ENCODE measurements at regions not wholly inside any gene's neighbourhood (a gene's known extent, or its start where the extent isn't known, plus 50 kb on each side); places are given as distances from the start of the nearest gene placed in this dataset.

- Histone ChIP-seq H3K79me2 (replicated peaks; ENCODE audit: insufficient read depth, low read length) (no peaks in the 10 kb centered on the region), H4K20me1 (ENCODE audit: insufficient read depth) (no peaks in the 10 kb centered on the region), H3K9me3 (ENCODE audit: low read length) (no peaks in the 10 kb centered on the region), H3K4me2 (ENCODE audit: low read length) (no peak overlapping the region), H3K9ac (ENCODE audit: low read length) (no peak overlapping the region), H3K27ac (ENCODE audit: low read length) (no peak overlapping the region), H2AFZ (ENCODE audit: low read depth, low read length) (no peak overlapping the region), H3K4me3 (ENCODE audit: low read length) (no peak overlapping the region), H3K36me3 (ENCODE audit: insufficient read depth, low read length) (no peaks in the 10 kb centered on the region), H3F3A (ENCODE audit: insufficient read depth, low read length, poor library complexity, severe bottlenecking) (no peaks in the 10 kb centered on the region), H3K27me3 (ENCODE audit: insufficient read depth, low read depth, low read length) (no peaks in the 10 kb centered on the region), H3K9me2 (ENCODE audit: insufficient read depth, low read length) (no peaks in the 10 kb centered on the region)
- TF ChIP-seq TAF1 (IDR thresholded peaks at IDR 0.05; ENCODE audit: low read depth) (no peak), EP300 (conservative IDR thresholded peaks at IDR 0.05; ENCODE audit: poor library complexity, severe bottlenecking) (no peak), REST (IDR thresholded peaks at IDR 0.05; ENCODE audit: borderline replicate concordance) (no peak), RAD21 (conservative IDR thresholded peaks at IDR 0.05) (no peak), SMC3 (conservative IDR thresholded peaks at IDR 0.05; ENCODE audit: poor library complexity) (no peak), EZH2 (IDR thresholded peaks at IDR 0.05; ENCODE audit: borderline replicate concordance, insufficient read depth, low read length, poor library complexity, severe bottlenecking) (no peak), CTCF (IDR thresholded peaks at IDR 0.05; ENCODE audit: poor library complexity, severe bottlenecking) (no peak), MXI1 (conservative IDR thresholded peaks at IDR 0.05; ENCODE audit: poor library complexity, severe bottlenecking) (no peak), POLR2AphosphoS5 (IDR thresholded peaks at IDR 0.05) (no peak)
Observed at GRCh38 chr3:99549957-99550603, 88.3 kb upstream of the COL8A1 start.

GRCh38 chr3:99549220-99549619 lies 89.2 kb upstream of the COL8A1 start:
- no peak overlapping the region for H3K9ac ChIP-seq (ENCODE audit: low read length)
- no peak for TF ChIP-seq EZH2 (IDR thresholded peaks at IDR 0.05; ENCODE audit: borderline replicate concordance, insufficient read depth, low read length, poor library complexity, severe bottlenecking)
- no peak for TF ChIP-seq MXI1 (conservative IDR thresholded peaks at IDR 0.05; ENCODE audit: poor library complexity, severe bottlenecking)
- no peak for TF ChIP-seq REST (IDR thresholded peaks at IDR 0.05; ENCODE audit: borderline replicate concordance)
- TF ChIP-seq EP300 (conservative IDR thresholded peaks at IDR 0.05; ENCODE audit: poor library complexity, severe bottlenecking): no peak
- no peak for TF ChIP-seq CTCF (IDR thresholded peaks at IDR 0.05; ENCODE audit: poor library complexity, severe bottlenecking)
- TF ChIP-seq TAF1 (IDR thresholded peaks at IDR 0.05; ENCODE audit: low read depth): no peak
- no peak for TF ChIP-seq RAD21 (conservative IDR thresholded peaks at IDR 0.05)
- no peak for TF ChIP-seq SMC3 (conservative IDR thresholded peaks at IDR 0.05; ENCODE audit: poor library complexity)
- TF ChIP-seq POLR2AphosphoS5 (IDR thresholded peaks at IDR 0.05): no peak
- no peaks in the 10 kb centered on the region for H3K27me3 ChIP-seq (ENCODE audit: insufficient read depth, low read depth, low read length)
- H3K4me3 ChIP-seq (ENCODE audit: low read length): no peak overlapping the region
- no peak overlapping the region for H2AFZ ChIP-seq (ENCODE audit: low read depth, low read length)
- H3K27ac ChIP-seq (ENCODE audit: low read length): no peak overlapping the region
- no peaks in the 10 kb centered on the region for H3K79me2 ChIP-seq (replicated peaks; ENCODE audit: insufficient read depth, low read length)
- H4K20me1 ChIP-seq (ENCODE audit: insufficient read depth): no peaks in the 10 kb centered on the region
- H3K9me2 ChIP-seq (ENCODE audit: insufficient read depth, low read length): no peaks in the 10 kb centered on the region
- H3K36me3 ChIP-seq (ENCODE audit: insufficient read depth, low read length): no peaks in the 10 kb centered on the region
- no peaks in the 10 kb centered on the region for H3F3A ChIP-seq (ENCODE audit: insufficient read depth, low read length, poor library complexity, severe bottlenecking)
- H3K9me3 ChIP-seq (ENCODE audit: low read length): no peaks in the 10 kb centered on the region
- H3K4me2 ChIP-seq (ENCODE audit: low read length): no peak overlapping the region

Data from neural cell (in vitro differentiated cells).